Thyroid gland (tissue), 4 donors: ENCODE measurements at regions not wholly inside any gene's neighbourhood (a gene's known extent, or its start where the extent isn't known, plus 50 kb on each side); places are given as distances from the start of the nearest gene placed in this dataset.
"Not testable (repeated sequence)": the region's sequence is repeated elsewhere in the genome, so short reads cannot be mapped to it uniquely, and the experiment has no call there.

ENCODE experiments used
- DNase-seq, 2 donors: peaks; one replicate each; pipeline ENCODE4 v3.0.0-alpha.2; 2019
- H3K27ac ChIP-seq, 3 donors: fragments of 200-600 bp; sonication (generic); 1 replicate in 2 of 3; 2 replicates in 1 of 3; pipeline ENCODE4 v1.5.1; 2016 to 2019; ENCODE audit warnings: mild to moderate bottlenecking in 1 of 3, moderate library complexity in 1 of 3
- H3K27me3 ChIP-seq: fragments of 200-600 bp; sonication (generic); one replicate; pipeline ENCODE4 v1.5.1; 2019
- H3K36me3 ChIP-seq, 2 donors: fragments of 200-600 bp; sonication (generic); one replicate each; pipeline ENCODE4 v1.5.1; 2016 to 2019
- H3K4me1 ChIP-seq, 2 donors: fragments of 200-600 bp; sonication (generic); one replicate each; pipeline ENCODE4 v1.5.1; 2017 to 2019
- H3K4me3 ChIP-seq, 3 donors: fragments of 200-600 bp; sonication (generic); replicated peaks in 1 of 3; 1 replicate in 2 of 3; 2 replicates in 1 of 3; pipeline ENCODE4 v1.5.1; 2016; ENCODE audit warnings: mild to moderate bottlenecking in 1 of 3
- H3K9me3 ChIP-seq: fragments of 200-600 bp; sonication (generic); one replicate; pipeline ENCODE4 v1.5.1; 2017
- POLR2A ChIP-seq, 2 donors: fragments of 450-650 bp; IDR thresholded peaks; one replicate each; pipeline ENCODE4 v1.6.1; 2017; ENCODE audit warnings: antibody characterized with exemption in 2 of 2, mild to moderate bottlenecking in 2 of 2, moderate library complexity in 1 of 2
- WGBS, 2 donors: methylation state at CpG; one replicate each; pipeline ENCODE4 v1.1.5; 2017; 5-methylcytosine and 5-hydroxymethylcytosine counted together
- intact Hi-C: fragments of 100-400 bp; cut with DNase I; formaldehyde crosslinking; loops from one replicate; pipeline ENCODE4 v1.15.1; 2023
- TF ChIP-seq, protein P1 (sequence below), 6 experiments: fragments of 200-600 bp in 3 of 6; fragments of 450-650 bp in 3 of 6; sonication (generic) in 3 of 6; IDR thresholded peaks; one replicate each; pipeline ENCODE4 v1.5.1; 2016 to 2019; ENCODE audit warnings: antibody characterized with exemption in 6 of 6, mild to moderate bottlenecking in 2 of 6, inconsistent platforms in 1 of 6, moderate library complexity in 1 of 6

- no peak for DNase-seq
- H3K27me3 ChIP-seq: no peaks in the 10 kb centered on the region
- TF ChIP-seq, protein P1, sequence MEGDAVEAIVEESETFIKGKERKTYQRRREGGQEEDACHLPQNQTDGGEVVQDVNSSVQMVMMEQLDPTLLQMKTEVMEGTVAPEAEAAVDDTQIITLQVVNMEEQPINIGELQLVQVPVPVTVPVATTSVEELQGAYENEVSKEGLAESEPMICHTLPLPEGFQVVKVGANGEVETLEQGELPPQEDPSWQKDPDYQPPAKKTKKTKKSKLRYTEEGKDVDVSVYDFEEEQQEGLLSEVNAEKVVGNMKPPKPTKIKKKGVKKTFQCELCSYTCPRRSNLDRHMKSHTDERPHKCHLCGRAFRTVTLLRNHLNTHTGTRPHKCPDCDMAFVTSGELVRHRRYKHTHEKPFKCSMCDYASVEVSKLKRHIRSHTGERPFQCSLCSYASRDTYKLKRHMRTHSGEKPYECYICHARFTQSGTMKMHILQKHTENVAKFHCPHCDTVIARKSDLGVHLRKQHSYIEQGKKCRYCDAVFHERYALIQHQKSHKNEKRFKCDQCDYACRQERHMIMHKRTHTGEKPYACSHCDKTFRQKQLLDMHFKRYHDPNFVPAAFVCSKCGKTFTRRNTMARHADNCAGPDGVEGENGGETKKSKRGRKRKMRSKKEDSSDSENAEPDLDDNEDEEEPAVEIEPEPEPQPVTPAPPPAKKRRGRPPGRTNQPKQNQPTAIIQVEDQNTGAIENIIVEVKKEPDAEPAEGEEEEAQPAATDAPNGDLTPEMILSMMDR (IDR thresholded peaks at IDR 0.05): no peak
- TF ChIP-seq POLR2A (IDR thresholded peaks at IDR 0.05): no peak
- H3K4me1 ChIP-seq: peaks cover 0 to 5% of the 10 kb centered on the region in 2 donors
- H3K27ac ChIP-seq: no peak overlapping the region
- intact Hi-C loops: no loop called here
- H3K9me3 ChIP-seq: no peaks in the 10 kb centered on the region
- no peak overlapping the region for H3K4me3 ChIP-seq
- 82 to 91% methylated on average over 5 of the region's 5 CpGs for WGBS, 2 donors
- no peaks in the 10 kb centered on the region for H3K36me3 ChIP-seq
Measured at GRCh38 chr2:10230499-10230898, 72.2 kb upstream of the HPCAL1 start.

DNA sequence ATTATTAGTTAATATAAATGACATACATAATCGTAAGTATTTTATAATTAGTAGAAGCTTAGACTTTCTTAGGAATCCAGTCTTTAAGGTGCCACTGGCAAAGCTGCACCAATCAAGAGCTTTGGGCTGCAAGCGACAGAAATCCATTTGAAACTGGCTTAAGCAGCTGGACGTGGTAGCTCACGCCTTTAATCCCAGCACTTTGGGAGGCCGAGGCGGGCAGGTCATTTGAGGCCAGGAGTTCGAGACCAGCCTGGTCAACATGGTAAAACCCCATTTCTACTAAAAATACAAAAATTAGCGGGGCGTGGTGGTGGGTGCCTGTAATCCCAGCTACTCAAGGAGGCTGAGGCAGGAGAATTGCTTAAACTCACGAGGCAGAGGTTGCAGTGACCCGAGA is 71.8 kb upstream of the HPCAL1 start:
- intact Hi-C loops, H3K4me3 ChIP-seq, H3K36me3 ChIP-seq, H3K27ac ChIP-seq, H3K27me3 ChIP-seq, DNase-seq, H3K9me3 ChIP-seq, H3K4me1 ChIP-seq: not testable (repeated sequence)
- WGBS, 2 donors: 91 to 92% methylated on average over 11 of the region's 11 CpGs

GRCh38 chr2:10231551-10232085 is 71.1 kb upstream of the HPCAL1 start:
- no peak for DNase-seq
- H3K4me3 ChIP-seq: no peak overlapping the region
- H3K27ac ChIP-seq: no peak overlapping the region
- H3K9me3 ChIP-seq: no peaks in the 10 kb centered on the region
- H3K4me1 ChIP-seq: peaks cover 0 to 5% of the 10 kb centered on the region in 2 donors
- TF ChIP-seq POLR2A (IDR thresholded peaks at IDR 0.05): no peak
- WGBS, 2 donors: 86% methylated on average over 14 of the region's 14 CpGs
- H3K27me3 ChIP-seq: no peaks in the 10 kb centered on the region
- intact Hi-C loops: no loop called here
- H3K36me3 ChIP-seq: no peaks in the 10 kb centered on the region

- peaks cover 0 to 3% of the 10 kb centered on the region in 2 donors for H3K4me1 ChIP-seq
- 92 to 95% methylated on average over 23 of the region's 23 CpGs for WGBS, 2 donors
- H3K27me3 ChIP-seq: no peaks in the 10 kb centered on the region
- no peak overlapping the region for H3K27ac ChIP-seq
- intact Hi-C loops: no loop called here
- no peaks in the 10 kb centered on the region for H3K9me3 ChIP-seq
- H3K4me3 ChIP-seq: no peak overlapping the region
- TF ChIP-seq, protein P1 (IDR thresholded peaks at IDR 0.05): no peak
- no peak for TF ChIP-seq POLR2A (IDR thresholded peaks at IDR 0.05)
- no peak for DNase-seq
- H3K36me3 ChIP-seq: no peaks in the 10 kb centered on the region
Measured at GRCh38 chr2:10232096-10232815, 70.4 kb upstream of the HPCAL1 start.

DNA sequence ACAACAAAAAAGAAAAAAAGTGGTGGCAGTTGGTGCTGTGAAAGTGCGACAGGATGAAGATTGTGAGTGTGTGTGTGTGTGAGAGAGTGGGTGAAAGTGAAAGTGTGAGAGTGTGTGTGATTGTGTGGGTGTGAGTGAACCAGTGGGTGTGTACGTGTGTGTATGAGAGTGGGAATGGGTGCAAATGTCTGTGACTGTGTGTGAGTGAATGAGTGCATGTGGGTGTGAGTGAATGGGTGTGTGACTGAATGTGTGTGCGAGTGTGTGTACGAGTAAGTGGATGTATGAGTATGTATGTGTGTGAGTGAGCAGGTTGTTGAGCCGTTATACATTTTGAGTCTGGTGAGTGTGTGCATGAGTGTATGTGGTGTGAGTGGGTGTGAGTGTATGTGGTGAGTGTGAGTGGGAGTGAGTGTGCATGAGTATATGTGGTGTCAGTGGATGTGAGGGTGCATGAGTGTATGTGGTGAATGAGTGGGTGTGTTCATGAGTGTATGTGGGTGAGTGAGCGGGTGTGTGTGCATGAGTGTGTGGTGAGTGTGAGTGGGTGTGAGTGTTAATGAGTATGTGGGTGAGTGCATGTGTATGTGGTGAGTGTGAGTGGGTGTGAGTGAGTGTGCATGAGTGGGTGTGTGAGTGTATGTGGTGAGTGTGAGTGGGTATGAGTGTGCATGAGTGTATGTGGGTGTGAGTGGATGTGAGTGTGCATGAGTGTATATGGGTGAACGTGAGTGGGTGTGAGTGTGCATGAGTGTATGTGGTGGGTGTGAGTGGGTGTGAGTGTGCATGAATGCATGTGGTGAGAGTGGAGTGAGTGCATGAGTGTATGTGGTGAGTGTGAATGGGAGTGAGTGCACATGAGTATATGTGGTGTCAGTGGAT is 69.3 kb upstream of the HPCAL1 start:
- Histone ChIP-seq H3K27me3 (no peaks in the 10 kb centered on the region), H3K9me3 (no peaks in the 10 kb centered on the region), H3K27ac (no peak overlapping the region), H3K4me1 (no peaks in the 10 kb centered on the region), H3K4me3 (no peak overlapping the region), H3K36me3 (no peaks in the 10 kb centered on the region)
- TF ChIP-seq POLR2A (IDR thresholded peaks at IDR 0.05): no peak
- 89 to 90% methylated on average over 7 of the region's 7 CpGs for WGBS, 2 donors
- DNase-seq: no peak
- intact Hi-C loops: no loop called here

GRCh38 chr2:10234013-10234306 is 68.7 kb upstream of the HPCAL1 start:
- no peaks in the 10 kb centered on the region for H3K4me1 ChIP-seq
- no peaks in the 10 kb centered on the region for H3K27me3 ChIP-seq
- no peaks in the 10 kb centered on the region for H3K9me3 ChIP-seq
- intact Hi-C loops: no loop called here
- H3K4me3 ChIP-seq: no peak overlapping the region
- TF ChIP-seq POLR2A (IDR thresholded peaks at IDR 0.05): no peak
- TF ChIP-seq, protein P1 (IDR thresholded peaks at IDR 0.05): no peak
- no peak overlapping the region for H3K27ac ChIP-seq
- WGBS, 2 donors: 69 to 86% methylated on average over 4 of the region's 4 CpGs
- H3K36me3 ChIP-seq: no peaks in the 10 kb centered on the region
- DNase-seq: no peak
